ENCODE measurements at regions not wholly inside any gene's neighbourhood (a gene's known extent, or its start where the extent isn't known, plus 50 kb on each side); places are given as distances from the start of the nearest gene placed in this dataset.

DNA sequence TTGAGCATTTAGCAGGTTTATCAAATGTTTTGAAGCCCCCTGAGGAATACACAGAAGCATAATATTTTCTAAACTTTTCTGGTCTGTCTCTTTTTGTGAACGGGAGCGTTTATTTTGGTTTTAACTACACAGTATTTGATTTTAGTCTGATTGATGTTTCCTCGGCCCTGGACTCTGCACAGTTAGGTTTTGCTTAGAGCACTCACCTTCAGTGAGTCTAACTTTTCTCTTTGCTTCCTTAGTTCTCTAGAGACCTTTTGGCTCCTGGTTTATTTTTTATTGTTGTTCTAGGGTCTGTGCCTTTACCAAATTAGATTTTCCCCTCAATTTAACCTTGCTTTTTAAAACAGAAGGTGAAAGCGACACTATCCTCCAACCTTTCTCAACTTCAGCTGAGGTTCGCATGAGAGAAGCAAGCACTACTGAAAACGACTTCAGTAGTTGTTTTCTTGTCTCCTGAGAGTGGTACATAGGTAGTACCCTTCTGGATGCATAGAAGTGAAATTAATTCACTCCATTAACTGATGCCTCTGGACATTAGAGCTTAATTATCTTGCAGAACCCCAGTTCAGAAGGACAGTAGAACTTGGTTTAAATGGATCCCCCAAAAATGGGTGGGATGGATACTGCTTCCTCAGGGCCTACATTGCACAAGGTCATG, 166.7 kb upstream of the ELL2 start:
- intact Hi-C loops (cut with DNase I, micrococcal nuclease) = no loop called here
- no peaks in the 10 kb centered on the region for H3K27me3 ChIP-seq (ENCODE audit: control insufficient read depth in 1 of 2, insufficient read depth in 2 of 2, low read length in 2 of 2)
- no peaks in the 10 kb centered on the region for H3K4me1 ChIP-seq (ENCODE audit: insufficient read depth, low read length)
- no peaks in the 10 kb centered on the region for H3K9me3 ChIP-seq (ENCODE audit: control insufficient read depth in 1 of 2, insufficient read depth in 1 of 2, low read length in 2 of 2)
- no peaks in the 10 kb centered on the region for H3K4me1 Mint-ChIP-seq (ENCODE audit: low read depth)
- no peak overlapping the region for H3K27ac Mint-ChIP-seq
- no peaks in the 10 kb centered on the region for H3K9me3 Mint-ChIP-seq
- ATAC-seq (ENCODE audit: poor library complexity) = no peak
- peaks cover 30% of the 10 kb centered on the region for H3K27me3 Mint-ChIP-seq
- no peaks in the 10 kb centered on the region for H3K36me3 Mint-ChIP-seq (ENCODE audit: low read depth)
- no peak overlapping the region for H3K4me3 Mint-ChIP-seq
- ChIA-PET POLR2A (interaction anchor here (1.5 kb wide), 1 partner anchor 10 kb away, joined by 3 read pairs; no protein-coding TSS in a partner anchor), CTCF (interaction anchor here (1.3 to 1.8 kb wide), 2 partner anchors 9 to 12 kb away, joined by 4 to 5 read pairs; no protein-coding TSS in a partner anchor)
- no peak overlapping the region for H3K4me3 ChIP-seq (ENCODE audit: low read length)
- no peaks in the 10 kb centered on the region for H3K36me3 ChIP-seq (ENCODE audit: insufficient read depth, low read length)
- TF ChIP-seq, protein P1, sequence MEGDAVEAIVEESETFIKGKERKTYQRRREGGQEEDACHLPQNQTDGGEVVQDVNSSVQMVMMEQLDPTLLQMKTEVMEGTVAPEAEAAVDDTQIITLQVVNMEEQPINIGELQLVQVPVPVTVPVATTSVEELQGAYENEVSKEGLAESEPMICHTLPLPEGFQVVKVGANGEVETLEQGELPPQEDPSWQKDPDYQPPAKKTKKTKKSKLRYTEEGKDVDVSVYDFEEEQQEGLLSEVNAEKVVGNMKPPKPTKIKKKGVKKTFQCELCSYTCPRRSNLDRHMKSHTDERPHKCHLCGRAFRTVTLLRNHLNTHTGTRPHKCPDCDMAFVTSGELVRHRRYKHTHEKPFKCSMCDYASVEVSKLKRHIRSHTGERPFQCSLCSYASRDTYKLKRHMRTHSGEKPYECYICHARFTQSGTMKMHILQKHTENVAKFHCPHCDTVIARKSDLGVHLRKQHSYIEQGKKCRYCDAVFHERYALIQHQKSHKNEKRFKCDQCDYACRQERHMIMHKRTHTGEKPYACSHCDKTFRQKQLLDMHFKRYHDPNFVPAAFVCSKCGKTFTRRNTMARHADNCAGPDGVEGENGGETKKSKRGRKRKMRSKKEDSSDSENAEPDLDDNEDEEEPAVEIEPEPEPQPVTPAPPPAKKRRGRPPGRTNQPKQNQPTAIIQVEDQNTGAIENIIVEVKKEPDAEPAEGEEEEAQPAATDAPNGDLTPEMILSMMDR (IDR thresholded peaks at IDR 0.05) = no peak
- H3K27ac ChIP-seq (ENCODE audit: low read depth in 1 of 2, low read length in 2 of 2) = no peak overlapping the region
- DNase-seq = no peak

DNA sequence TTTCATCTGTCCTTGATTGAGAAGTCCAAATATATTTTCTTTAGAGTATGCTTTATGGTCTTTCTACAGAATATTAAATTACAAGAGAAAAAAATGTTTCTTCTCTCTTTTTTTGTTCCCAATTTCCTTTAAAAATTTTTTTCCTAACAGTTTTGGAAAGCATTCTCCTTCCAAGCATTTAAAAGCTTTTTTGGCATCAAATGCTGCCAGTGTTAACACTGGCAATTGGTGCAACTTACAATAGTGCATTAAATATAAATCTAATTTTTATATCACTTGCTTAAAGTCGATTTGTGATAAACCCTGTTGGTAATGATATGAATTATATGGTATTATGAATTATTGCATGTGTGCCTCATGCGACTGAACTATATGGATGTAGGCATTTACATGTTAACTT, 165.9 kb upstream of the ELL2 start:
- intact Hi-C loops (cut with DNase I, micrococcal nuclease) = no loop called here
- no peaks in the 10 kb centered on the region for H3K36me3 Mint-ChIP-seq (ENCODE audit: low read depth)
- DNase-seq (no peak), ATAC-seq (ENCODE audit: poor library complexity) (no peak)
- H3K9me3 ChIP-seq (ENCODE audit: control insufficient read depth in 1 of 2, insufficient read depth in 1 of 2, low read length in 2 of 2) = no peaks in the 10 kb centered on the region
- H3K36me3 ChIP-seq (ENCODE audit: insufficient read depth, low read length) = no peaks in the 10 kb centered on the region
- no peaks in the 10 kb centered on the region for H3K4me1 Mint-ChIP-seq (ENCODE audit: low read depth)
- H3K27me3 Mint-ChIP-seq = peaks cover 35% of the 10 kb centered on the region
- no peaks in the 10 kb centered on the region for H3K9me3 Mint-ChIP-seq
- H3K27me3 ChIP-seq (ENCODE audit: control insufficient read depth in 1 of 2, insufficient read depth in 2 of 2, low read length in 2 of 2) = no peaks in the 10 kb centered on the region
- POLR2A ChIA-PET = no interaction called here
- no peak overlapping the region for H3K4me3 ChIP-seq (ENCODE audit: low read length)
- H3K4me1 ChIP-seq (ENCODE audit: insufficient read depth, low read length) = no peaks in the 10 kb centered on the region
- CTCF ChIA-PET = interaction anchor here (1.1 to 1.8 kb wide), 2 partner anchors 9 to 11 kb away, joined by 3 to 5 read pairs; no protein-coding TSS in a partner anchor
- H3K4me3 Mint-ChIP-seq = no peak overlapping the region
- H3K27ac ChIP-seq (ENCODE audit: low read depth in 1 of 2, low read length in 2 of 2) = no peak overlapping the region
- TF ChIP-seq, protein P1 (IDR thresholded peaks at IDR 0.05) = no peak
- no peak overlapping the region for H3K27ac Mint-ChIP-seq

DNA sequence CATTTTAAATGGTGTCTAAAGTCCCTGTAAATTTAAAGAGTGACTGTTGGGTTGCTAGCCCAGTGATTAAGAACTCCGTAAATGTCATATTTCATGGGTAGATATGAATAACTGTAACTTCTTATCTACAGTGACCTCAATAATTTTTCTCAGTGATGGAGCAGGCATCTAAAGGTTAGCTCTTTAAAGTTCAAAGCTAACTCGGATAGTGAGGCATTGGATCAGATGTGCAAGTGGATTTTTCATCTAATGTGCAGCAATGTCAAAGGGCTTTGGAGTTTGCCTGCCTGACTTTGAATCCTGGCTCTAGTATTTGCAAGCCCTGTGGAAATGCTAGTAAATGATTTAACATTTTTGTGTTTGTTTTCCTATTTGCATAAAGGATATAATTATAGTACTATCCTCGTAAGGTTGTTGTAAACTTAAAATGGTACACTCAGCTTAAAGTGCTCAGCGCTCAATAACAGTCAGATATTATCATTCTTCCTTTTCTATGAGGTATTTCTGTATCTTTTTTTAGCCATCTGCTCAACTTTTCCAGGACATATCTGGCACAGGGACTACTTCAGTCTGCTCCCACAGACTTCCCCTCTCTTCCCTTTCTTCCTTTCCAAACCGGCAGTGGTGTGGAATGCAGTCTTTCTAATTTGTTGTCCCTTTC, 163.7 kb upstream of the ELL2 start:
- Histone ChIP-seq H3K36me3 (ENCODE audit: insufficient read depth, low read length) (no peaks in the 10 kb centered on the region), H3K4me1 (ENCODE audit: insufficient read depth, low read length) (no peaks in the 10 kb centered on the region), H3K27me3 (ENCODE audit: control insufficient read depth in 1 of 2, insufficient read depth in 2 of 2, low read length in 2 of 2) (no peaks in the 10 kb centered on the region), H3K4me3 (ENCODE audit: low read length) (no peak overlapping the region), H3K9me3 (ENCODE audit: control insufficient read depth in 1 of 2, insufficient read depth in 1 of 2, low read length in 2 of 2) (no peaks in the 10 kb centered on the region), H3K27ac (ENCODE audit: low read depth in 1 of 2, low read length in 2 of 2) (no peak overlapping the region)
- CTCF ChIA-PET = no interaction called here
- DNase-seq = no peak
- POLR2A ChIA-PET = no interaction called here
- Mint-ChIP-seq H3K9me3 (no peaks in the 10 kb centered on the region), H3K27me3 (peaks cover 37% of the 10 kb centered on the region), H3K27ac (no peak overlapping the region), H3K4me3 (no peak overlapping the region), H3K36me3 (ENCODE audit: low read depth) (no peaks in the 10 kb centered on the region), H3K4me1 (ENCODE audit: low read depth) (no peaks in the 10 kb centered on the region)
- TF ChIP-seq, protein P1 (IDR thresholded peaks at IDR 0.05) = no peak
- no peak for ATAC-seq (ENCODE audit: poor library complexity)
- intact Hi-C loops (cut with DNase I, micrococcal nuclease) = no loop called here

Measured in CD4-positive, alpha-beta T cell (primary cell).